Activated CD8-positive, alpha-beta T cell treated with anti-CD3 and anti-CD28 coated beads for 36 hours (primary cell): ENCODE measurements at regions not wholly inside any gene's neighbourhood (a gene's known extent, or its start where the extent isn't known, plus 50 kb on each side); places are given as distances from the start of the nearest gene placed in this dataset.

Experiments used
- ATAC-seq: fragments of 200-7000 bp; cut with Tn5 transposase; one replicate; pipeline ENCODE4 v1.10.0; 2021; ENCODE audit warnings: mild to moderate bottlenecking, moderate library complexity
- CTCF ChIA-PET: fragments of 350-600 bp; sonication (Branson Sonifier 250); formaldehyde crosslinking; loops from one replicate; lab custom pipeline; 2021; ENCODE audit warnings: antibody characterized with exemption; lab: Charles Lee
- POLR2A ChIA-PET: fragments of 350-600 bp; sonication (Branson Sonifier 250); formaldehyde crosslinking; loops from one replicate; lab custom pipeline; 2021; ENCODE audit warnings: antibody characterized with exemption; lab: Charles Lee
- DNase-seq: peaks from one replicate; pipeline ENCODE4 v3.0.0-alpha.2; 2020
- H3K27ac Mint-ChIP-seq: one replicate; pipeline ENCODE4 v1.8.0; 2021; ENCODE audit warnings: mild to moderate bottlenecking, mixed read lengths
- H3K27me3 Mint-ChIP-seq: one replicate; pipeline ENCODE4 v1.8.0; 2021; ENCODE audit warnings: mixed read lengths
- H3K36me3 Mint-ChIP-seq: one replicate; pipeline ENCODE4 v1.8.0; 2021; ENCODE audit warnings: low read depth, mixed read lengths
- H3K4me1 Mint-ChIP-seq: one replicate; pipeline ENCODE4 v1.8.0; 2021; ENCODE audit warnings: low read depth, mixed read lengths
- H3K4me3 Mint-ChIP-seq: one replicate; pipeline ENCODE4 v1.8.0; 2021; ENCODE audit warnings: mild to moderate bottlenecking, moderate library complexity, mixed read lengths
- H3K9me3 Mint-ChIP-seq: one replicate; pipeline ENCODE4 v1.8.0; 2021; ENCODE audit warnings: mixed read lengths
- intact Hi-C: fragments of 100-400 bp; cut with micrococcal nuclease; formaldehyde crosslinking; loops from one replicate; pipeline ENCODE4 v1.10.0; 2022
- TF ChIP-seq, protein P1 (sequence below): fragments of 200-600 bp; IDR thresholded peaks from one replicate; pipeline ENCODE4 v1.8.0; 2022; ENCODE audit warnings: antibody characterized with exemption, mild to moderate bottlenecking

DNA sequence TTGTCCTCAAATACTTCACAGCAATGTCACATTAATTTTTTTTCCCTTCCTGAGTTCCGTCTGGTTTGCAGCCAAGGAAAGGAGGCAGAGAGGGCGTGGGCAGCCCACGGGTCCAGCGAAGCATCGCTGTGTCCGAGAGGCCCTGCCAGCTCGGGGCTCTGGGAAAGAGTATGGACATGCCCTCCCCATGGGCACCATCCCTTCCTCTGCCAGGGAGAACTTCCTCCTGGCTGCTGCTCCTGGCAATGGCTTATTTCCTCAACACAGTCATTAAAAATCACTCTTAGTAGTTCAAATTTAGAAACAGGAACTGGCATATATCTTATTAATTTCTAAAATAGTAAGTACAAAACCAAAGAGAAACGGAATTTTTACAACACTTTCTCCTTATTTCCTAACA, 115.4 kb downstream of the RIPK4 start:
- ChIA-PET POLR2A (no interaction called here), CTCF (no interaction called here)
- Mint-ChIP-seq H3K27ac (no peak overlapping the region), H3K36me3 (no peaks in the 10 kb centered on the region), H3K4me1 (no peaks in the 10 kb centered on the region), H3K4me3 (no peak overlapping the region), H3K9me3 (no peaks in the 10 kb centered on the region), H3K27me3 (no peaks in the 10 kb centered on the region)
- ATAC-seq, result no peak
- TF ChIP-seq, protein P1, sequence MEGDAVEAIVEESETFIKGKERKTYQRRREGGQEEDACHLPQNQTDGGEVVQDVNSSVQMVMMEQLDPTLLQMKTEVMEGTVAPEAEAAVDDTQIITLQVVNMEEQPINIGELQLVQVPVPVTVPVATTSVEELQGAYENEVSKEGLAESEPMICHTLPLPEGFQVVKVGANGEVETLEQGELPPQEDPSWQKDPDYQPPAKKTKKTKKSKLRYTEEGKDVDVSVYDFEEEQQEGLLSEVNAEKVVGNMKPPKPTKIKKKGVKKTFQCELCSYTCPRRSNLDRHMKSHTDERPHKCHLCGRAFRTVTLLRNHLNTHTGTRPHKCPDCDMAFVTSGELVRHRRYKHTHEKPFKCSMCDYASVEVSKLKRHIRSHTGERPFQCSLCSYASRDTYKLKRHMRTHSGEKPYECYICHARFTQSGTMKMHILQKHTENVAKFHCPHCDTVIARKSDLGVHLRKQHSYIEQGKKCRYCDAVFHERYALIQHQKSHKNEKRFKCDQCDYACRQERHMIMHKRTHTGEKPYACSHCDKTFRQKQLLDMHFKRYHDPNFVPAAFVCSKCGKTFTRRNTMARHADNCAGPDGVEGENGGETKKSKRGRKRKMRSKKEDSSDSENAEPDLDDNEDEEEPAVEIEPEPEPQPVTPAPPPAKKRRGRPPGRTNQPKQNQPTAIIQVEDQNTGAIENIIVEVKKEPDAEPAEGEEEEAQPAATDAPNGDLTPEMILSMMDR, result no peak
- intact Hi-C loops, result no loop called here
- no peak for DNase-seq

- DNase-seq (no peak), ATAC-seq (no peak)
- no peaks in the 10 kb centered on the region for H3K27me3 Mint-ChIP-seq
- TF ChIP-seq, protein P1, result no peak
- intact Hi-C loops, result no loop called here
- no peaks in the 10 kb centered on the region for H3K4me1 Mint-ChIP-seq
- H3K27ac Mint-ChIP-seq, result no peak overlapping the region
- H3K9me3 Mint-ChIP-seq, result no peaks in the 10 kb centered on the region
- CTCF ChIA-PET, result interaction anchor here (1.6 kb wide), 1 partner anchor 7 kb away, joined by 3 read pairs; no protein-coding TSS in a partner anchor
- H3K4me3 Mint-ChIP-seq, result no peak overlapping the region
- POLR2A ChIA-PET, result no interaction called here
- H3K36me3 Mint-ChIP-seq, result no peaks in the 10 kb centered on the region
Observed at GRCh38 chr21:41650526-41651145, 116.2 kb downstream of the RIPK4 start.

DNA sequence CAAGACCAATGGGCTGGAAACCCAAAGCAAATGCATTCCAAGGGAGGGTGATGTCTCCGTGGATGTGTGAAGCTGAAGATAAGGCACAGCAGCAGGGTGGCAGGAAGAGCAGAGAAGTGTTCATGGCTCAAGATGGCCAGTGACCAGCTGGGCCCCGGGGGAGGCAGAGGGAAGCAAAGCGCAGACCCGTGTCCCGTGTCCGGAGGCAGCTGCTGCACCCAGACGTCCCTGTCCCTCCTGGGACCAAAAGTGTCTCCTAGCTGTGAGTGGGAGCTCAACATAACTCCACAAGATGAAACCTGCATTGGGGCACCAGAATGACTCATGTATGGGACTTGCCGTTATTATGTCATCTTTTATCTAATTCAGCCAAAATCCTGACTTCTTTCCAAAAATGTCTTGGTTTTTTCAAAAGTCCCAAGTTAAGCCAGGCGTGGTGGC, 118.2 kb downstream of the RIPK4 start:
- CTCF ChIA-PET, result no interaction called here
- no peaks in the 10 kb centered on the region for H3K4me1 Mint-ChIP-seq

GRCh38 chr21:41647806-41648561, 118.9 kb downstream of the RIPK4 start:
- intact Hi-C loops, result no loop called here
- DNase-seq (no peak), ATAC-seq (no peak)
- H3K27me3 Mint-ChIP-seq, result no peaks in the 10 kb centered on the region
- no peaks in the 10 kb centered on the region for H3K9me3 Mint-ChIP-seq
- H3K4me1 Mint-ChIP-seq, result no peaks in the 10 kb centered on the region
- H3K36me3 Mint-ChIP-seq, result no peaks in the 10 kb centered on the region
- POLR2A ChIA-PET, result no interaction called here
- no peak overlapping the region for H3K27ac Mint-ChIP-seq
- H3K4me3 Mint-ChIP-seq, result no peak overlapping the region
- TF ChIP-seq, protein P1, result no peak
- CTCF ChIA-PET, result no interaction called here

More for the DNA sequence above, 118.2 kb downstream of the RIPK4 start:
- no peak for ATAC-seq
- H3K36me3 Mint-ChIP-seq, result no peaks in the 10 kb centered on the region
- no peak overlapping the region for H3K4me3 Mint-ChIP-seq
- TF ChIP-seq, protein P1, result no peak
- DNase-seq, result no peak
- H3K9me3 Mint-ChIP-seq, result no peaks in the 10 kb centered on the region
- intact Hi-C loops, result no loop called here
- no peaks in the 10 kb centered on the region for H3K27me3 Mint-ChIP-seq
- POLR2A ChIA-PET, result no interaction called here
- H3K27ac Mint-ChIP-seq, result no peak overlapping the region
